A673 (cell line): ENCODE measurements at regions not wholly inside any gene's neighbourhood (a gene's known extent, or its start where the extent isn't known, plus 50 kb on each side); places are given as distances from the start of the nearest gene placed in this dataset.

ENCODE experiments used
- BruUV-seq: library from RNA; stranded (reverse); fragments of 400-500 nt; replicated peaks from 2 replicates; lab custom pipeline; 2021; lab: Mats Ljungman, UMichigan
- CTCF ChIA-PET: fragments of 300-600 bp; sonication (Branson Sonifier 250); formaldehyde crosslinking; loops from one replicate; lab custom pipeline; 2022; ENCODE audit warnings: antibody characterized with exemption; lab: Charles Lee
- POLR2A ChIA-PET: fragments of 300-600 bp; sonication (Branson Sonifier 250); formaldehyde crosslinking; loops from one replicate; lab custom pipeline; 2022; ENCODE audit warnings: antibody characterized with exemption; ENCODE audit not compliant: low non-redundant PET; lab: Charles Lee
- DNase-seq: peaks from one replicate; pipeline ENCODE4 v3.0.0-alpha.2; 2015; ENCODE audit warnings: low spot score
- H3K27ac ChIP-seq: fragments of 200-600 bp; sonication (generic); 2 replicates; pipeline ENCODE4 v1.5.1; 2016; ENCODE audit warnings: mixed run types, low read depth, mild to moderate bottlenecking, mixed read lengths, antibody characterized with exemption, low read length; ENCODE audit not compliant: poor library complexity, severe bottlenecking
- H3K27me3 ChIP-seq: fragments of 200-600 bp; sonication (generic); replicated peaks from 2 replicates; pipeline ENCODE4 v1.6.1; 2017; ENCODE audit warnings: mixed run types, low read depth, mild to moderate bottlenecking, mixed read lengths, antibody characterized with exemption, low read length; ENCODE audit not compliant: insufficient read depth, poor library complexity
- H3K36me3 ChIP-seq: fragments of 200-600 bp; sonication (generic); 2 replicates; pipeline ENCODE4 v1.6.1; 2016; ENCODE audit warnings: mixed run types, mild to moderate bottlenecking, mixed read lengths, antibody characterized with exemption, low read length; ENCODE audit not compliant: insufficient read depth, poor library complexity, severe bottlenecking
- H3K4me1 ChIP-seq: fragments of 200-600 bp; sonication (generic); 2 replicates; pipeline ENCODE4 v1.6.1; 2017; ENCODE audit warnings: mixed run types, mild to moderate bottlenecking, mixed read lengths, antibody characterized with exemption, low read length; ENCODE audit not compliant: insufficient read depth, poor library complexity, severe bottlenecking
- H3K4me3 ChIP-seq: fragments of 200-600 bp; sonication (generic); 2 replicates; pipeline ENCODE4 v1.5.1; 2016; ENCODE audit warnings: low read depth, mixed run types, mild to moderate bottlenecking, mixed read lengths, low read length; ENCODE audit not compliant: poor library complexity, severe bottlenecking
- H3K9me3 ChIP-seq: fragments of 200-600 bp; sonication (generic); 2 replicates; pipeline ENCODE4 v1.6.1; 2016; ENCODE audit warnings: mixed run types, low read depth, mild to moderate bottlenecking, mixed read lengths, antibody characterized with exemption, low read length; ENCODE audit not compliant: poor library complexity, severe bottlenecking
- CTCF ChIP-seq: fragments of 300-800, 200-600 bp; sonication (generic); conservative IDR thresholded peaks from 2 replicates; pipeline ENCODE4 v1.5.1; 2017; ENCODE audit warnings: low read depth, mild to moderate bottlenecking, antibody characterized with exemption, low read length, moderate library complexity, mixed read lengths
- EZH2 ChIP-seq: fragments of 200-600 bp; sonication (generic); IDR thresholded peaks from 2 replicates; pipeline ENCODE4 v1.6.1; 2017; ENCODE audit warnings: borderline replicate concordance, low read depth, mild to moderate bottlenecking, mixed read lengths, antibody characterized with exemption, low read length; ENCODE audit not compliant: poor library complexity, severe bottlenecking
- intact Hi-C: fragments of 100-400 bp; cut with micrococcal nuclease; formaldehyde crosslinking; loops from one replicate; pipeline ENCODE4 v1.10.0; 2022; ENCODE audit not compliant: unreplicated experiment

- H3K4me1 ChIP-seq = no peaks in the 10 kb centered on the region
Observed at GRCh38 chr3:89974903-89975519, 867.6 kb downstream of the EPHA3 start.

GRCh38 chr3:89983449-89983848 is 876.0 kb downstream of the EPHA3 start:
- Histone ChIP-seq H3K4me3 (no peak overlapping the region), H3K36me3 (no peaks in the 10 kb centered on the region), H3K9me3 (no peaks in the 10 kb centered on the region), H3K27ac (no peak overlapping the region), H3K4me1 (no peaks in the 10 kb centered on the region), H3K27me3 (no peaks in the 10 kb centered on the region)
- ChIA-PET POLR2A (no interaction called here), CTCF (no interaction called here)
- TF ChIP-seq CTCF (no peak), EZH2 (no peak)
- no peak for DNase-seq
- intact Hi-C loops = no loop called here
- no TSS peak for BruUV-seq

More at GRCh38 chr3:89974903-89975519, 867.6 kb downstream of the EPHA3 start:
- CTCF ChIA-PET = no interaction called here
- intact Hi-C loops = no loop called here
- no peaks in the 10 kb centered on the region for H3K36me3 ChIP-seq
- H3K9me3 ChIP-seq = no peaks in the 10 kb centered on the region
- no TSS peak for BruUV-seq
- H3K27ac ChIP-seq = no peak overlapping the region
- H3K27me3 ChIP-seq = no peaks in the 10 kb centered on the region
- TF ChIP-seq EZH2 (no peak), CTCF (no peak)
- POLR2A ChIA-PET = no interaction called here
- DNase-seq = no peak
- H3K4me3 ChIP-seq = no peak overlapping the region

GRCh38 chr3:90005281-90005847 is 897.9 kb downstream of the EPHA3 start:
- no TSS peak for BruUV-seq
- Histone ChIP-seq H3K4me3 (no peak overlapping the region), H3K36me3 (no peaks in the 10 kb centered on the region), H3K4me1 (no peaks in the 10 kb centered on the region), H3K27ac (no peak overlapping the region), H3K27me3 (no peaks in the 10 kb centered on the region), H3K9me3 (no peaks in the 10 kb centered on the region)
- ChIA-PET CTCF (no interaction called here), POLR2A (no interaction called here)
- intact Hi-C loops = loop anchor here (10.0 kb wide), 1 partner anchor 59 kb away; no protein-coding TSS in a partner anchor
- no peak for DNase-seq
- TF ChIP-seq CTCF = no peak
- no peak for TF ChIP-seq EZH2
